Panc1 (cell line): ENCODE measurements at regions not wholly inside any gene's neighbourhood (a gene's known extent, or its start where the extent isn't known, plus 50 kb on each side); places are given as distances from the start of the nearest gene placed in this dataset.

Experiments used
- ATAC-seq: fragments of 200-7000 bp; cut with Tn5 transposase; 2 replicates; pipeline ENCODE4 v1.9.1; 2020; ENCODE audit warnings: mild to moderate bottlenecking, moderate library complexity
- BruUV-seq: library from RNA; stranded (reverse); fragments of 400-500 nt; replicated peaks from 2 replicates; lab custom pipeline; 2021; lab: Mats Ljungman, UMichigan
- CTCF ChIA-PET: fragments of 300-600 bp; sonication (Branson Sonifier 250); formaldehyde crosslinking; loops from one replicate; lab custom pipeline; 2022; ENCODE audit warnings: antibody characterized with exemption; lab: Charles Lee
- POLR2A ChIA-PET: fragments of 300-600 bp; sonication (Branson Sonifier 250); formaldehyde crosslinking; loops from one replicate; lab custom pipeline; 2022; ENCODE audit warnings: antibody characterized with exemption; lab: Charles Lee
- DNase-seq: peaks from one replicate; pipeline ENCODE4 v3.0.0-alpha.2; 2010; ENCODE audit warnings: low read depth, low spot score
- H3K27ac ChIP-seq: 2 replicates; pipeline ENCODE4 v1.5.1; 2011; ENCODE audit warnings: mild to moderate bottlenecking, low read length, inconsistent platforms
- H3K27me3 ChIP-seq: fragments of 200-500 bp; sonication (Bioruptor generic); 2 replicates; pipeline ENCODE4 v1.6.0; 2014; ENCODE audit warnings: low read length, inconsistent platforms; ENCODE audit not compliant: control insufficient read depth, insufficient read depth
- H3K36me3 ChIP-seq: fragments of 200-500 bp; sonication (Bioruptor generic); 2 replicates; pipeline ENCODE4 v1.5.1; 2014; ENCODE audit warnings: inconsistent platforms, mild to moderate bottlenecking, low read length, moderate library complexity; ENCODE audit not compliant: control insufficient read depth, insufficient read depth
- H3K4me1 ChIP-seq: 2 replicates; pipeline ENCODE4 v1.5.1; 2011; ENCODE audit warnings: inconsistent platforms, mild to moderate bottlenecking, low read length, moderate library complexity; ENCODE audit not compliant: control insufficient read depth, insufficient read depth
- H3K4me3 ChIP-seq, 2 experiments: 2 replicates each; pipeline ENCODE4 v1.5.1; 2011 to 2012; ENCODE audit warnings: low read depth in 2 of 2, low read length in 2 of 2, mild to moderate bottlenecking in 2 of 2, inconsistent platforms in 1 of 2, moderate library complexity in 1 of 2
- H3K9me3 ChIP-seq: fragments of 200-500 bp; sonication (Bioruptor generic); 2 replicates; pipeline ENCODE4 v1.5.1; 2014; ENCODE audit warnings: low read depth, mild to moderate bottlenecking, inconsistent platforms, low read length, moderate library complexity; ENCODE audit not compliant: control insufficient read depth, insufficient read depth
- POLR2AphosphoS5 ChIP-seq: IDR thresholded peaks from 2 replicates; pipeline ENCODE4 v1.6.1; 2012; ENCODE audit warnings: mild to moderate bottlenecking, low read depth, low read length, moderate library complexity
- SIN3A ChIP-seq: IDR thresholded peaks from 2 replicates; pipeline ENCODE4 v1.6.1; 2012; ENCODE audit warnings: low read depth, mild to moderate bottlenecking, low read length, moderate library complexity, borderline replicate concordance; ENCODE audit not compliant: insufficient read depth
- TCF7L2 ChIP-seq: IDR thresholded peaks from 2 replicates; pipeline ENCODE4 v1.6.1; 2011; ENCODE audit warnings: mild to moderate bottlenecking, low read depth, low read length, inconsistent platforms
- in situ Hi-C: cut with HindIII; loops from 2 replicates; pipeline ENCODE4 v1.10.0; 2016; ENCODE audit warnings: low sequenced_read_pairs, low pct_unique_long_range_greater_than_20kb
- intact Hi-C: fragments of 100-400 bp; cut with micrococcal nuclease; formaldehyde crosslinking; loops from one replicate; pipeline ENCODE4 v1.10.0; 2022; ENCODE audit not compliant: unreplicated experiment
- TF ChIP-seq, protein P1 (sequence below): fragments of 450-650 bp; IDR thresholded peaks from 2 replicates; pipeline ENCODE4 v1.5.1; 2017; ENCODE audit warnings: mild to moderate bottlenecking
- TF ChIP-seq, protein P2 (sequence below), 2 experiments: IDR thresholded peaks; 2 replicates each; pipeline ENCODE4 v1.6.1; 2011 to 2012; ENCODE audit warnings: low read depth in 2 of 2, control low read depth in 1 of 2, low read length in 1 of 2, mild to moderate bottlenecking in 1 of 2, moderate library complexity in 1 of 2; ENCODE audit not compliant: insufficient read depth in 1 of 2

DNA sequence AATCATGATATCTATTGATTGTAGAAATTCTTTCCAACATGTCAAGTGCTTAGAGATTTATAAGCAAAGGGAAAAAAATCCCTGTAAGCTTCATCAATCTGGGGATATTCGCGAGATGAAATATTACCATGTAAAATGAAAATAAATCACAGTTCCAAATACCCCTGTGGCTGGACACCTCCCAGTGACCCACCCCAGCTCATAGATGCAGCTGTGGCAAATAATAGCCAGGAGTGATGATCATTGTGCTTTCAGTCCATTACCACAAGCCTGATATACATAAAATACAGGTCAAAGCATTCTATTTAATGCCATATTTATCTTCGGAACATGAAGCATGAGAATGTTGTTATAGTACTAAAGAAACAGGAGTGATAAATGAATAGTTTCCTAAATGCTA lies 274.9 kb upstream of the LRRC7 start:
- intact Hi-C loops: no loop called here

DNA sequence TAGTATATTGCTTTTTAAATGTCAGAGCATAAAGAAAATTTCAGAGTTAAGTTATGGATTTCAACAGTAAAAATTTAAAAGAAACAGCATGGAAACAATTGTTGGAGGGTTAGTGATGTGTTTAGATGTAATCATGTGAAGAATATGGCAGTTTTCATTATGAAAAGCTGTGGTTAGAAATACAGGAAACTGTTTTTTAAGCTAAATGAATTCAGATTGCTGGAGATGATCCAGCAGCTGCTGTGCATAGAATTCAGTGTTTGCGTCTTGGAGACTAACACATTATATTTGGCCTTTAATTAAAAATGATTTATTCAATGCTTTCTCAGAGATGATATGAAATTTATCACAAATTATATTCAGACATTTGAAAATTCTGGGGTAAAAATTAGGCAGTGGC lies 273.6 kb upstream of the LRRC7 start:
- Histone ChIP-seq H3K36me3 (no peaks in the 10 kb centered on the region), H3K4me3 (no peak overlapping the region), H3K27ac (no peak overlapping the region), H3K27me3 (no peaks in the 10 kb centered on the region), H3K4me1 (no peaks in the 10 kb centered on the region), H3K9me3 (no peaks in the 10 kb centered on the region)
- in situ Hi-C loops (no loop called here), intact Hi-C loops (no loop called here)
- TF ChIP-seq POLR2AphosphoS5 (no peak), SIN3A (no peak), TCF7L2 (no peak)
- TF ChIP-seq, protein P1, sequence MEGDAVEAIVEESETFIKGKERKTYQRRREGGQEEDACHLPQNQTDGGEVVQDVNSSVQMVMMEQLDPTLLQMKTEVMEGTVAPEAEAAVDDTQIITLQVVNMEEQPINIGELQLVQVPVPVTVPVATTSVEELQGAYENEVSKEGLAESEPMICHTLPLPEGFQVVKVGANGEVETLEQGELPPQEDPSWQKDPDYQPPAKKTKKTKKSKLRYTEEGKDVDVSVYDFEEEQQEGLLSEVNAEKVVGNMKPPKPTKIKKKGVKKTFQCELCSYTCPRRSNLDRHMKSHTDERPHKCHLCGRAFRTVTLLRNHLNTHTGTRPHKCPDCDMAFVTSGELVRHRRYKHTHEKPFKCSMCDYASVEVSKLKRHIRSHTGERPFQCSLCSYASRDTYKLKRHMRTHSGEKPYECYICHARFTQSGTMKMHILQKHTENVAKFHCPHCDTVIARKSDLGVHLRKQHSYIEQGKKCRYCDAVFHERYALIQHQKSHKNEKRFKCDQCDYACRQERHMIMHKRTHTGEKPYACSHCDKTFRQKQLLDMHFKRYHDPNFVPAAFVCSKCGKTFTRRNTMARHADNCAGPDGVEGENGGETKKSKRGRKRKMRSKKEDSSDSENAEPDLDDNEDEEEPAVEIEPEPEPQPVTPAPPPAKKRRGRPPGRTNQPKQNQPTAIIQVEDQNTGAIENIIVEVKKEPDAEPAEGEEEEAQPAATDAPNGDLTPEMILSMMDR: no peak
- TF ChIP-seq, protein P2, sequence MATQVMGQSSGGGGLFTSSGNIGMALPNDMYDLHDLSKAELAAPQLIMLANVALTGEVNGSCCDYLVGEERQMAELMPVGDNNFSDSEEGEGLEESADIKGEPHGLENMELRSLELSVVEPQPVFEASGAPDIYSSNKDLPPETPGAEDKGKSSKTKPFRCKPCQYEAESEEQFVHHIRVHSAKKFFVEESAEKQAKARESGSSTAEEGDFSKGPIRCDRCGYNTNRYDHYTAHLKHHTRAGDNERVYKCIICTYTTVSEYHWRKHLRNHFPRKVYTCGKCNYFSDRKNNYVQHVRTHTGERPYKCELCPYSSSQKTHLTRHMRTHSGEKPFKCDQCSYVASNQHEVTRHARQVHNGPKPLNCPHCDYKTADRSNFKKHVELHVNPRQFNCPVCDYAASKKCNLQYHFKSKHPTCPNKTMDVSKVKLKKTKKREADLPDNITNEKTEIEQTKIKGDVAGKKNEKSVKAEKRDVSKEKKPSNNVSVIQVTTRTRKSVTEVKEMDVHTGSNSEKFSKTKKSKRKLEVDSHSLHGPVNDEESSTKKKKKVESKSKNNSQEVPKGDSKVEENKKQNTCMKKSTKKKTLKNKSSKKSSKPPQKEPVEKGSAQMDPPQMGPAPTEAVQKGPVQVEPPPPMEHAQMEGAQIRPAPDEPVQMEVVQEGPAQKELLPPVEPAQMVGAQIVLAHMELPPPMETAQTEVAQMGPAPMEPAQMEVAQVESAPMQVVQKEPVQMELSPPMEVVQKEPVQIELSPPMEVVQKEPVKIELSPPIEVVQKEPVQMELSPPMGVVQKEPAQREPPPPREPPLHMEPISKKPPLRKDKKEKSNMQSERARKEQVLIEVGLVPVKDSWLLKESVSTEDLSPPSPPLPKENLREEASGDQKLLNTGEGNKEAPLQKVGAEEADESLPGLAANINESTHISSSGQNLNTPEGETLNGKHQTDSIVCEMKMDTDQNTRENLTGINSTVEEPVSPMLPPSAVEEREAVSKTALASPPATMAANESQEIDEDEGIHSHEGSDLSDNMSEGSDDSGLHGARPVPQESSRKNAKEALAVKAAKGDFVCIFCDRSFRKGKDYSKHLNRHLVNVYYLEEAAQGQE (IDR thresholded peaks at IDR 0.05; ENCODE audit: insufficient read depth in 1 of 2, low read depth in 2 of 2, low read length in 1 of 2): no peak
- no TSS peak for BruUV-seq
- DNase-seq: no peak
- ChIA-PET CTCF (no interaction called here), POLR2A (no interaction called here)
- no peak for ATAC-seq

More for the DNA sequence above, 274.9 kb upstream of the LRRC7 start:
- CTCF ChIA-PET: no interaction called here
- no peak overlapping the region for H3K27ac ChIP-seq
- H3K9me3 ChIP-seq: no peaks in the 10 kb centered on the region
- H3K27me3 ChIP-seq: no peaks in the 10 kb centered on the region
- no peak for DNase-seq
- no peak for ATAC-seq
- H3K4me3 ChIP-seq: no peak overlapping the region
- in situ Hi-C loops: no loop called here
- no TSS peak for BruUV-seq
- no peaks in the 10 kb centered on the region for H3K36me3 ChIP-seq
- POLR2A ChIA-PET: no interaction called here
- no peaks in the 10 kb centered on the region for H3K4me1 ChIP-seq
- TF ChIP-seq TCF7L2: no peak
- TF ChIP-seq SIN3A: no peak
- TF ChIP-seq POLR2AphosphoS5: no peak
- TF ChIP-seq, protein P2 (IDR thresholded peaks at IDR 0.05; ENCODE audit: insufficient read depth in 1 of 2, low read depth in 2 of 2, low read length in 1 of 2): no peak
- TF ChIP-seq, protein P1: no peak
